ENCODE measurements at regions not wholly inside any gene's neighbourhood (a gene's known extent, or its start where the extent isn't known, plus 50 kb on each side); places are given as distances from the start of the nearest gene placed in this dataset.

- H3K4me2 ChIP-seq (ENCODE audit: low read length) = no peak overlapping the region
- H3K9me2 ChIP-seq (replicated peaks; ENCODE audit: control insufficient read depth, low read length) = no peaks in the 10 kb centered on the region
- H3K36me3 ChIP-seq (ENCODE audit: control insufficient read depth, low read length) = no peaks in the 10 kb centered on the region
- H3F3A ChIP-seq (ENCODE audit: control insufficient read depth, insufficient read depth) = no peaks in the 10 kb centered on the region
- no peak overlapping the region for H3K27ac ChIP-seq (ENCODE audit: low read depth, low read length)
- no peaks in the 10 kb centered on the region for H4K20me1 ChIP-seq (ENCODE audit: control insufficient read depth, insufficient read depth, low read depth, low read length)
- no peaks in the 10 kb centered on the region; the same call in 1 of the 2 replicates for H3K9me3 ChIP-seq (ENCODE audit: control insufficient read depth, insufficient read depth, low read length)
- TF ChIP-seq CTCF (IDR thresholded peaks at IDR 0.05; ENCODE audit: low read depth, low read length, poor library complexity, severe bottlenecking) = no peak
- TF ChIP-seq EZH2phosphoT487 (IDR thresholded peaks at IDR 0.05; ENCODE audit: borderline replicate concordance, low read length) = no peak
- H3K27me3 ChIP-seq (ENCODE audit: control insufficient read depth, low read length) = no peaks in the 10 kb centered on the region
- no peaks in the 10 kb centered on the region for H3K4me1 ChIP-seq (ENCODE audit: control insufficient read depth, low read length)
- no peak overlapping the region for H3K4me3 ChIP-seq (ENCODE audit: low read length)
- no peaks in the 10 kb centered on the region for H3K79me2 ChIP-seq (ENCODE audit: control insufficient read depth, low read length)
Measured at GRCh38 chr10:126806991-126807702, 98.1 kb upstream of the DOCK1 start.

GRCh38 chr10:126808103-126808502, 97.1 kb upstream of the DOCK1 start:
- Histone ChIP-seq H4K20me1 (ENCODE audit: control insufficient read depth, insufficient read depth, low read depth, low read length) (no peaks in the 10 kb centered on the region), H3K4me3 (ENCODE audit: low read length) (no peak overlapping the region), H3K9me2 (replicated peaks; ENCODE audit: control insufficient read depth, low read length) (no peaks in the 10 kb centered on the region), H3K27me3 (ENCODE audit: control insufficient read depth, low read length) (no peaks in the 10 kb centered on the region), H3K27ac (ENCODE audit: low read depth, low read length) (no peak overlapping the region), H3K4me1 (ENCODE audit: control insufficient read depth, low read length) (no peaks in the 10 kb centered on the region), H3K36me3 (ENCODE audit: control insufficient read depth, low read length) (no peaks in the 10 kb centered on the region), H3K9me3 (ENCODE audit: control insufficient read depth, insufficient read depth, low read length) (no peaks in the 10 kb centered on the region; the same call in 1 of the 2 replicates), H3F3A (ENCODE audit: control insufficient read depth, insufficient read depth) (no peaks in the 10 kb centered on the region), H3K79me2 (ENCODE audit: control insufficient read depth, low read length) (no peaks in the 10 kb centered on the region), H3K4me2 (ENCODE audit: low read length) (no peak overlapping the region)
- no peak for TF ChIP-seq EZH2phosphoT487 (IDR thresholded peaks at IDR 0.05; ENCODE audit: borderline replicate concordance, low read length)
- no peak for TF ChIP-seq CTCF (IDR thresholded peaks at IDR 0.05; ENCODE audit: low read depth, low read length, poor library complexity, severe bottlenecking)

- no peaks in the 10 kb centered on the region for H3K36me3 ChIP-seq (ENCODE audit: control insufficient read depth, low read length)
- H3K79me2 ChIP-seq (ENCODE audit: control insufficient read depth, low read length) = no peaks in the 10 kb centered on the region
- H3K27me3 ChIP-seq (ENCODE audit: control insufficient read depth, low read length) = no peaks in the 10 kb centered on the region
- no peaks in the 10 kb centered on the region for H3K4me1 ChIP-seq (ENCODE audit: control insufficient read depth, low read length)
- H3K4me2 ChIP-seq (ENCODE audit: low read length) = no peak overlapping the region
- no peaks in the 10 kb centered on the region for H4K20me1 ChIP-seq (ENCODE audit: control insufficient read depth, insufficient read depth, low read depth, low read length)
- TF ChIP-seq CTCF (IDR thresholded peaks at IDR 0.05; ENCODE audit: low read depth, low read length, poor library complexity, severe bottlenecking) = no peak
- no peak for TF ChIP-seq EZH2phosphoT487 (IDR thresholded peaks at IDR 0.05; ENCODE audit: borderline replicate concordance, low read length)
- H3K9me2 ChIP-seq (replicated peaks; ENCODE audit: control insufficient read depth, low read length) = no peaks in the 10 kb centered on the region
- no peaks in the 10 kb centered on the region for H3F3A ChIP-seq (ENCODE audit: control insufficient read depth, insufficient read depth)
- H3K9me3 ChIP-seq (ENCODE audit: control insufficient read depth, insufficient read depth, low read length) = no peaks in the 10 kb centered on the region
- H3K27ac ChIP-seq (ENCODE audit: low read depth, low read length) = no peak overlapping the region
- H3K4me3 ChIP-seq (ENCODE audit: low read length) = no peak overlapping the region
Measured at GRCh38 chr10:126813432-126813831, 91.8 kb upstream of the DOCK1 start.

All from DOHH2 (cell line).